GM21825 (cell line): ENCODE measurements at regions not wholly inside any gene's neighbourhood (a gene's known extent, or its start where the extent isn't known, plus 50 kb on each side); places are given as distances from the start of the nearest gene placed in this dataset.

Source experiments
- ATAC-seq: cut with Tn5 transposase; IDR thresholded peaks from one replicate; pipeline ENCODE4 v1.9.1; 2021; ENCODE audit warnings: mild to moderate bottlenecking, moderate library complexity; ENCODE audit not compliant: unreplicated experiment

DNA sequence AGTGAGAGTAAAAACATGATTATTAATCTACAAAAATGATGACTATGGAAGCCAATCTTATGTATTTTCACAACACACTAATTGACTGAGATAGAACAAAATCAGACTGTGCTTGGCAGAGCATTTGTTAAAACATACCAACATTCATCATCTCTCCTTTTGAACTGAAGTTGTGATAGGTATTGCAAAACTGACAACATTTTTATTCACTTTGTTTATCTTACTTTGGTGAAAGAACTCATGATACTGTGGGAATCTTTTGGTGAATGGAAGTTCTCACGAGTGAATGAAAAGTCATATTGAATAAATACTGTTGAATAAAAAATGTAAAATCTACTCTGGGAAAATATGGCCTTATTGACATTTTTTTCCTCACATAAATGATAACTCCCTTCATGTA lies 1430.2 kb upstream of the PIK3C3 start:
- no peak for ATAC-seq

DNA sequence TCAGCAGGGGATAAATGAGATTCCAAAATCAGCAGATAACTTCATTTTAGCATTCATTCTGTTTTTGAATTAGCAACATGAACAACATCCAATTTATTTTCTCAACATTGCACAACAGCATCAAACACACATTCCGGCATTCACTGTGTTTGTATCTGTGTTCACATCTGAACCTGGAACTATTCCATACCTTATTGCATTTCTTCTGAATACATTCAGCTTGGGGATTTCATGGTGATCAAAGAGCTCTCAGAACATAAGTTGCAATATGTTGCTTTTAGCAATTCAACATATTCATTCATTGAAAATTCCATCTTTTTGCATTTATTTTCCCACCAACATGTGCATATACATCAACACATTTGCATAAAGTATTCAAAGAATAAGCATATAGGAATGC lies 1431.7 kb upstream of the PIK3C3 start:
- ATAC-seq, result no peak

- no peak for ATAC-seq
These were observed 1454.0 kb upstream of the PIK3C3 start for GRCh38 chr18:40501026-40501425.

GRCh38 chr18:40494603-40495002 lies 1460.4 kb upstream of the PIK3C3 start:
- ATAC-seq, result no peak

DNA sequence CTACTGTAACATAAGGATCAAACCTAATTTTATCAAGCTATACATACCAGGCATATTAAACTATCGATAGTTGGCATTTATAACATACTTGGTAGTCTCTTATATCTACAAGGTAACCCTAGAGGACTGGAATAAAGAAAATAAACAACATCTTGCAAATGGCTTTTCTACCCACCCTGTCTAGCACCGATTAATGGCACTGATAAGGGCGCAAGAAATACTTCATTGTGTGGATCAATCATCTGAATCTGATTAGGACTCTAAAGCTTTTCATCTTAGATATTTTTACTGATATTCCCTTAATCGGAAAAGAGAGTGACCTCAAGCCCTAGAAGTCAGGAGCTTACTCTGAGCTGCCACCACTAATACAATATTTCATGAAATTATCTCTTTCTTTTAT lies 1461.7 kb upstream of the PIK3C3 start:
- no peak for ATAC-seq

- no peak for ATAC-seq
These were observed 1465.7 kb upstream of the PIK3C3 start for GRCh38 chr18:40489301-40489700.

DNA sequence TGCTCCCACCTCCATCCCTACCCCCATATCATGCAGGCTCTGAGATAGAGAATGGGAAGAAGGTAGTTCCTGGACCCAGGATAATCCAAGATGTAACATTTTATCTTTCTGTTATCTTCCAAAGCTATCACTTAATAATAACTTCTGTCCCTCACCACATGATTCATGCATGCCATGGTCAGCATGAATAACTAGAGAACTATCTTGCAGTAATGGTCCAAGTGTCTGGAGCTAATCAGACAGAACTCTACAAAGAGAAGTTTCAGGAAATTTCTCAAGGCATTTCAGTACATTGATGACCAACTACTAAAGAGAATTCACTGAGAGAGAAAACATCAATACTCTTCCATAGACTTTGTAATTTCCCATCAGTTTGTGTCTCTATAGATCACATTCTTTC lies 1469.7 kb upstream of the PIK3C3 start:
- ATAC-seq, result no peak

DNA sequence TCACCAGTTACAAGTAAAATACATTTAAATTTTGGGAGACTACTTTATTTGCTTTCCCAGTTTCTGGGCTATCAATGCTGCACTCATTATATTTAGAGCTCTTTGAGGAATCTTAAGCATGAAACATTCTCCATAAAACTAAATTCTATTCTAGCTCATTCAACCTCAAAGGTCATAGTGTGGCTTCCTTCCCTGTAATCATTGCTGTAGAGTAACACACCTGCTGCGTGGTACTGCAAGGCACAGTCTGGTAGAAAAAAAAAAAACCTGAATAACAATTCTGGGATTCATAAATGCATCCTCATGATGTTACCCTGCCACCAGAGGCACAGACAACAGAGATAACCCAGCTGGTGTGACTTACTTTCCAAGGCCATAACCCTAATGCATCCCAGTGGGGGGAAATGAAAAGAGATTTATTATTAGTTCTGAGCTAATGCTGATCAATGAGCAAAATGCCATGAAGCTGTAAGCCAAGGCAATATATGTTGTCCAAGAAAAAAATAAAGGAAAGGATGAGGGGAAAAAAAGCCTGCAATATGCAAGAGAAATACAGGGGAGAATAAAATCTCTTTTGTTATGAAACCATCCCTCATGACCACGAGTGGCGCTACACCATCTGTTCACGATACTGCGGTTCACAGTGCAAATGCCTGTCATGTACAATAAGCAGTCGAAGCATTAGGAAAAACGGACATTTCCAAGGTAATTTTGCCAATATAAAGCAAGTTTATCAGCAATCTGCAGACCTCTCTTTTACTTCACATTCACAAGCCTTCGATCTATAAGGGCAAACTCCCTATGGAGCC lies 1481.6 kb upstream of the PIK3C3 start:
- ATAC-seq, result no peak

DNA sequence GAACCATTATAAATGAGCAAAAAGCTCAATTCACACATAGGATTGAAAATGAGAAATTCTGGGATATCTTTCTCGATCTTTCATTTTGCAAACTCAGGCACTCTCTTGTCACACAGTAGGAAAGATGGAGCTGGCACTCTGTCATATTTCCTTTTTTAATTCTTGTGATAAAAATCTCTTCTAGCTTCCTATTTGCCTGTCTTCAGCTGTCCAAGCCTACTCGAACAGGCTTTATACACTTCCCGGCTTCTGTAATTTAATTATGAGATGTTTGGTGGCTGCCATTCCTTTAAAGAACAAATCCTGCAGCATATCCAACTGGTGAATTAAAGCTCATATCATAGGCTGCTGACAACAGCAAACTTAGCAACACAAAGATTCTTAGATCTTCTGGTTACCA lies 1484.3 kb upstream of the PIK3C3 start:
- no peak for ATAC-seq

- ATAC-seq, result no peak
These were observed 1485.2 kb upstream of the PIK3C3 start for GRCh38 chr18:40469851-40470250.

- no peak for ATAC-seq
These were observed 1485.7 kb upstream of the PIK3C3 start for GRCh38 chr18:40469316-40469715.

GRCh38 chr18:40464032-40464431 lies 1491.0 kb upstream of the PIK3C3 start:
- no peak for ATAC-seq

DNA sequence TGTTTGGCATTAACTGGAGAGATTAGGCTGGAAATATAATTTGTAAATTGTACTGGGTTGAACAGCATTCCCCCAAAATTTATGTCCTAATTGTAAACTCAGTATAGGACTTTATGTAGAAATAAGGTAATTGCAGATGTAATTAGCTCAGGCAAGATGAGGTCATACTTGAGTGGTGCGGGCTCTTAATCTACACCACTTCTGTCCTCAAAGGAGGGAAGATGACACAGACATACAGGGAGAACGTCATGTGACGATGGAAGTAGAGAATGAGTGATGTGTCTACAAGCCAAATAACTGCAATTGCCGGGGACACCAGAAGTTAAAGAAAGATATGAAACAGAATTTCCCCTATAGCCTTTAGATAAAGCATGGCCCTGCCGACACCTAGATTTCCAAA lies 1501.1 kb upstream of the PIK3C3 start:
- no peak for ATAC-seq

GRCh38 chr18:40452599-40452998 lies 1502.4 kb upstream of the PIK3C3 start:
- no peak for ATAC-seq

DNA sequence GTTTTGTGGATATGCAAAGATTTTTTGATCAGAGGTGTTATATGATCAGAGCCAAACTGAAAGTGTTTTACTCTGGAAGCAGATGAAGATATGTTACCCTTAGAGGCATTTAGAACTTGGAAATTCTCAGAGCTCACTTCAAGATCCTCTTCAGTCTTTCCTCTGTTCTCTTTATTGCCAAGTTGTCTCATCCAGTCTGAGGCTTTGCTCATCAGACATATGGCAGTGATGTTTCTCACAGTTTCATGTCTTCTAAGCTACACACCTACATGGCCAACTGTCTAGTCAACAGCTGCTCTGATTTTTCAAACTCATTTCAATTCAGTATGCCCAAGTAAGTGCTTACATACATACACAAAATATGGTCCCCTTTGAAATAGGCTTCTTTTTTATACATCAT lies 1504.3 kb upstream of the PIK3C3 start:
- no peak for ATAC-seq

GRCh38 chr18:40447820-40448219 lies 1507.2 kb upstream of the PIK3C3 start:
- ATAC-seq, result no peak

- no peak for ATAC-seq
These were observed 1514.9 kb upstream of the PIK3C3 start for GRCh38 chr18:40440088-40440487.

GRCh38 chr18:40437517-40437916 lies 1517.5 kb upstream of the PIK3C3 start:
- ATAC-seq, result no peak

DNA sequence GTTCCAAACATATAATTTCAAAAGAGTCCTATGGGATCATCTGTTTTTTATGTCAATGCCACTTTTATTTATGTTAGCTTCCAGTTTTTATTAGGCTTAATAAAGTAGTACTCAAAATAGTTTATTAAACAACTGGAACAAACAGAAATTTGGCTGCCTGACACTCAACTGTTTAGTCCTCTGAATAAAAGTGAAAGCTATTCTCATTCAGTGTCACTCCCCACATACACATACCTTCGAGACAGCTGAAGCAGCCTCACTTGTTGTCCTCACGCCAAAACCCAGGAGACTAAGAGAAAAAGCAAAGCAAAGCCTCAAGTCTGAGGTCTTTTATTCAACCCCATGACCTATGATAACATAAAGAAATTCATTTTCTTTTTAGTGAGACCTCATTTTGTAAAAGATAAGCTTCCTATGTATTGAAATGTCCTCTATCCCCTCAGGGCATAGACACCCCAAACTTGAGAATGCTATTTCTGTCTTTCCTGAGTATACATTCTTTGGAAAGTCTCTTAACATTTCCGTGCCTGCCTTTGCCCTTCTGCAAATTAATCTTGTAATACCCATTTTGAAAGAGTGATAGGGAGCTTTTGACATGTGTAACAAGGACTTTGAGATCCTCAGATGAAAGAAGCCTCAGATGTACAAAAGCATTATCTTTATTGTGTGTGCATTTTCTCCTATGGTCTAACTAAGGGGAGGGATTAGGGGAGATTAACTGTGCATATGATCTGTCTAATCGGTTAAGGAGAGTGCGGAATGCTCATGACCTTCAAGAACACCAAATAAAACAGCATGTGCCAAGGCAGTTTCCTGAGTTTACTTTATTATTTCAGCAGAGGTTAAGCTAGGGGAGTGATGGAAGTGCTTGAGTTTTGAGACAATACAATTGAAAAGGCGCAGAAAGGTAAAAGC lies 1523.7 kb upstream of the PIK3C3 start:
- ATAC-seq, result no peak

GRCh38 chr18:40423291-40423690 lies 1531.7 kb upstream of the PIK3C3 start:
- ATAC-seq, result no peak

DNA sequence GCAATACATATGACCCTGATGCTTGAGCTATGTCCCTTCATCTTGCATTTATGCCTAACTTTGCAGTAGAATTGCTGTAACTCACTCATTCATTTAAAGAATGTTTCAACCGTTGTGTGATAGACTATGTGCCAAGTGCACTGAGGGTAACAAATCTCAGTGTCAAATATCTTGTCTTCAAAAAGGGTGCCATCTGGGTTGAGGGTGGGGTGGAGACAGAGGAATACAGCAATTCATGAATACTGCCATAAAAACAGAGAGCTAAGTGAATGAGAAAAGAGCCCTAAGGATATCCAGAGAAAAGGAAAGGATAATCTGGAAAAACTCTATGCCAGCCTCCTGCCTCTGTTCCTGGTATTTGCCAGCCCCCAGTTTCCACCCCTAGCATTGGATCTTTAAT lies 1534.4 kb upstream of the PIK3C3 start:
- no peak for ATAC-seq

DNA sequence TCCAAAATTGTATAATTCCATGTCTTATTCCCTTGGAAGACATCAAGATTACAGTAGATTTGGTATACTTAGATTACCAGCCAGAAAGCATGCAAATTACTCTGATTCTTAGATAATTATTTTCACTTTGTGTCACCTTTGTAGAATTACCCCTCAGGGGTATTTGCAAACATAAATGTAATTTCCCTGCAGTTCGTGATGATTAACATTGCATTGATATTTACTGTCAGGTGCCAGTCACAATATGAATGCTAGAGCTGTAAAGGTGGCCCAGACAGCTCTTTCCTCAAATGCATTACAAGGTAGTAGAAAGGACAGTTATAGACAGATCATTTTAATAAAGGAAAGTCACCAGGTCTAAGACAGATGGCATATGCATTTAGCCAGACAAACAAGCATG lies 1537.5 kb upstream of the PIK3C3 start:
- ATAC-seq, result no peak
